ENCODE measurements at regions not wholly inside any gene's neighbourhood (a gene's known extent, or its start where the extent isn't known, plus 50 kb on each side); places are given as distances from the start of the nearest gene placed in this dataset.

GRCh38 chr22:49142891-49143290 is 684.8 kb downstream of the BRD1 start:
- ATAC-seq = no peak
- no peak for TF ChIP-seq OSR1 (CRISPR knock-in tag; IDR thresholded peaks at IDR 0.05)
- TF ChIP-seq CREB5 (CRISPR knock-in tag; IDR thresholded peaks at IDR 0.05; ENCODE audit: low read depth) = no peak

- ATAC-seq = no peak
- no peak for TF ChIP-seq ZC3H10 (CRISPR knock-in tag; IDR thresholded peaks at IDR 0.05)
- TF ChIP-seq ZFP30 (CRISPR knock-in tag; IDR thresholded peaks at IDR 0.05) = no peak
- no peak for TF ChIP-seq PATZ1 (CRISPR knock-in tag; IDR thresholded peaks at IDR 0.05; ENCODE audit: borderline replicate concordance)
- TF ChIP-seq PPARA (CRISPR knock-in tag; IDR thresholded peaks at IDR 0.05; ENCODE audit: borderline replicate concordance) = no peak
- TF ChIP-seq POU6F1 (CRISPR knock-in tag; IDR thresholded peaks at IDR 0.05; ENCODE audit: borderline replicate concordance, low read depth) = no peak
Observed at GRCh38 chr22:49142296-49142695, 685.4 kb downstream of the BRD1 start.

- no peak for ATAC-seq
- no peak for TF ChIP-seq ISL1 (CRISPR knock-in tag; IDR thresholded peaks at IDR 0.05)
- no peak for TF ChIP-seq ZNF565 (CRISPR knock-in tag; conservative IDR thresholded peaks at IDR 0.05; ENCODE audit: low read depth)
- TF ChIP-seq PPARA (CRISPR knock-in tag; IDR thresholded peaks at IDR 0.05; ENCODE audit: borderline replicate concordance) = no peak
- TF ChIP-seq ZNF8 (CRISPR knock-in tag; IDR thresholded peaks at IDR 0.05) = no peak
- TF ChIP-seq ZFP3 (CRISPR knock-in tag; IDR thresholded peaks at IDR 0.05) = no peak
- no peak for TF ChIP-seq CSDC2 (CRISPR knock-in tag; IDR thresholded peaks at IDR 0.05)
- no peak for TF ChIP-seq OSR1 (CRISPR knock-in tag; IDR thresholded peaks at IDR 0.05)
- no peak for TF ChIP-seq TCF4 (CRISPR knock-in tag; IDR thresholded peaks at IDR 0.05; ENCODE audit: borderline replicate concordance)
- no peak for TF ChIP-seq TOX (CRISPR knock-in tag; IDR thresholded peaks at IDR 0.05; ENCODE audit: borderline replicate concordance)
- TF ChIP-seq ARNTL (CRISPR knock-in tag; IDR thresholded peaks at IDR 0.05; ENCODE audit: borderline replicate concordance, low read depth) = no peak
- TF ChIP-seq ZC3H10 (CRISPR knock-in tag; IDR thresholded peaks at IDR 0.05) = no peak
- TF ChIP-seq BACH2 (CRISPR knock-in tag; IDR thresholded peaks at IDR 0.05; ENCODE audit: borderline replicate concordance) = no peak
- no peak for TF ChIP-seq CREB5 (CRISPR knock-in tag; IDR thresholded peaks at IDR 0.05; ENCODE audit: low read depth)
- no peak for TF ChIP-seq RARB (CRISPR knock-in tag; IDR thresholded peaks at IDR 0.05)
- no peak for TF ChIP-seq ZNF70 (CRISPR knock-in tag; IDR thresholded peaks at IDR 0.05)
- no peak for TF ChIP-seq GLIS3 (CRISPR knock-in tag; IDR thresholded peaks at IDR 0.05)
- TF ChIP-seq CSRNP3 (CRISPR knock-in tag; IDR thresholded peaks at IDR 0.05) = no peak
- no peak for TF ChIP-seq ZFP30 (CRISPR knock-in tag; IDR thresholded peaks at IDR 0.05)
- no peak for TF ChIP-seq TSHZ2 (CRISPR knock-in tag; IDR thresholded peaks at IDR 0.05)
- TF ChIP-seq ESRRG (CRISPR knock-in tag; IDR thresholded peaks at IDR 0.05) = no peak
Observed at GRCh38 chr22:49141761-49142160, 685.9 kb downstream of the BRD1 start.

All from SK-N-SH treated with all-trans-retinoic acid at 6 μM for 48 hours (cell line).